ENCODE measurements at regions not wholly inside any gene's neighbourhood (a gene's known extent, or its start where the extent isn't known, plus 50 kb on each side); places are given as distances from the start of the nearest gene placed in this dataset.
"Not testable (repeated sequence)": the region's sequence is repeated elsewhere in the genome, so short reads cannot be mapped to it uniquely, and the experiment has no call there.

GRCh38 chr7:17396692-17397091, 98.2 kb downstream of the AHR start:
- DNase-seq (ENCODE audit: low spot score) = no peak

GRCh38 chr7:17401791-17402627, 103.6 kb downstream of the AHR start:
- DNase-seq (ENCODE audit: low spot score) = no peak

- DNase-seq (ENCODE audit: low spot score) = no peak
These were observed 104.3 kb downstream of the AHR start for GRCh38 chr7:17402628-17403278.

GRCh38 chr7:17404006-17404405, 105.6 kb downstream of the AHR start:
- DNase-seq (ENCODE audit: low spot score) = no peak

GRCh38 chr7:17405786-17406185, 107.3 kb downstream of the AHR start:
- DNase-seq (ENCODE audit: low spot score) = peak; percentile 53

GRCh38 chr7:17406738-17407137, 108.3 kb downstream of the AHR start:
- no peak for DNase-seq (ENCODE audit: low spot score)

GRCh38 chr7:17407229-17407628, 108.8 kb downstream of the AHR start:
- no peak for DNase-seq (ENCODE audit: low spot score)

GRCh38 chr7:17408245-17408903, 109.9 kb downstream of the AHR start:
- no peak for DNase-seq (ENCODE audit: low spot score)

- no peak for DNase-seq (ENCODE audit: low spot score)
These were observed 110.4 kb downstream of the AHR start for GRCh38 chr7:17408904-17409290.

- no peak for DNase-seq (ENCODE audit: low spot score)
These were observed 113.5 kb downstream of the AHR start for GRCh38 chr7:17411922-17412321.

- no peak for DNase-seq (ENCODE audit: low spot score)
These were observed 114.4 kb downstream of the AHR start for GRCh38 chr7:17412883-17413282.

- DNase-seq (ENCODE audit: low spot score) = no peak
These were observed 117.5 kb downstream of the AHR start for GRCh38 chr7:17415955-17416354.

GRCh38 chr7:17420308-17421015, 122.0 kb downstream of the AHR start:
- DNase-seq (ENCODE audit: low spot score) = not testable (repeated sequence)

- DNase-seq (ENCODE audit: low spot score) = no peak
These were observed 123.5 kb downstream of the AHR start for GRCh38 chr7:17421941-17422340.

GRCh38 chr7:17422966-17423365, 124.5 kb downstream of the AHR start:
- DNase-seq (ENCODE audit: low spot score) = no peak

- no peak for DNase-seq (ENCODE audit: low spot score)
These were observed 129.5 kb downstream of the AHR start for GRCh38 chr7:17427924-17428323.

- no peak for DNase-seq (ENCODE audit: low spot score)
These were observed 131.1 kb downstream of the AHR start for GRCh38 chr7:17429579-17429978.

GRCh38 chr7:17432793-17433192, 134.3 kb downstream of the AHR start:
- DNase-seq (ENCODE audit: low spot score) = no peak

- no peak for DNase-seq (ENCODE audit: low spot score)
These were observed 135.7 kb downstream of the AHR start for GRCh38 chr7:17434191-17434590.

- DNase-seq (ENCODE audit: low spot score) = no peak
These were observed 136.6 kb downstream of the AHR start for GRCh38 chr7:17434841-17435692.

- DNase-seq (ENCODE audit: low spot score) = no peak
These were observed 137.7 kb downstream of the AHR start for GRCh38 chr7:17436126-17436525.

- DNase-seq (ENCODE audit: low spot score) = no peak
These were observed 139.1 kb downstream of the AHR start for GRCh38 chr7:17437586-17437985.
